ENCODE measurements at regions not wholly inside any gene's neighbourhood (a gene's known extent, or its start where the extent isn't known, plus 50 kb on each side); places are given as distances from the start of the nearest gene placed in this dataset.

GRCh38 chr10:129331839-129332220 is 135.2 kb upstream of the MGMT start:
- DNase-seq (ENCODE audit: low spot score): no peak
- no peaks in the 10 kb centered on the region for H3K4me1 ChIP-seq (ENCODE audit: control insufficient read depth in 4 of 4, insufficient read depth in 4 of 4, low read length in 3 of 4)
- 89% methylated on average over 13 of the region's 13 CpGs for WGBS
- no peak overlapping the region for H3K9ac ChIP-seq (ENCODE audit: low read depth in 1 of 2, low read length in 2 of 2)
- TF ChIP-seq RXRA (IDR thresholded peaks at IDR 0.05) (no peak), TAF1 (conservative IDR thresholded peaks at IDR 0.05) (no peak), ZBTB33 (IDR thresholded peaks at IDR 0.05) (no peak), CTCF (IDR thresholded peaks at IDR 0.05; ENCODE audit: low read depth, low read length, missing input control) (no peak), HNF4A (conservative IDR thresholded peaks at IDR 0.05) (no peak), RAD21 (IDR thresholded peaks at IDR 0.05) (no peak), EGR1 (IDR thresholded peaks at IDR 0.05; ENCODE audit: low read depth in 2 of 2) (no peak), ATF3 (IDR thresholded peaks at IDR 0.05) (no peak), YY1 (IDR thresholded peaks at IDR 0.05) (no peak), MAX (IDR thresholded peaks at IDR 0.05) (no peak)
- peaks cover 0 to 3% (median 0%) of the 10 kb centered on the region in 4 donors for H3K27me3 ChIP-seq (ENCODE audit: control insufficient read depth in 4 of 4, insufficient read depth in 4 of 4, low read length in 3 of 4)
- H3K27ac ChIP-seq (ENCODE audit: low read depth in 1 of 2, low read length in 2 of 2): no peak overlapping the region
- no peaks in the 10 kb centered on the region for H3K9me3 ChIP-seq (ENCODE audit: control insufficient read depth in 4 of 4, low read length in 3 of 4)
- H3K36me3 ChIP-seq (ENCODE audit: control insufficient read depth in 4 of 4, insufficient read depth in 3 of 4, low read depth in 1 of 4, low read length in 3 of 4): no peaks in the 10 kb centered on the region
- no peak overlapping the region for H3K4me3 ChIP-seq (ENCODE audit: low read depth in 1 of 3, low read length in 3 of 3)

GRCh38 chr10:129332476-129332875 is 134.6 kb upstream of the MGMT start:
- Histone ChIP-seq H3K4me1 (ENCODE audit: control insufficient read depth in 4 of 4, insufficient read depth in 4 of 4, low read length in 3 of 4) (no peaks in the 10 kb centered on the region), H3K27ac (ENCODE audit: low read depth in 1 of 2, low read length in 2 of 2) (no peak overlapping the region), H3K4me3 (ENCODE audit: low read depth in 1 of 3, low read length in 3 of 3) (no peak overlapping the region), H3K27me3 (ENCODE audit: control insufficient read depth in 4 of 4, insufficient read depth in 4 of 4, low read length in 3 of 4) (peaks cover 0 to 3% (median 0%) of the 10 kb centered on the region in 4 donors), H3K9me3 (ENCODE audit: control insufficient read depth in 4 of 4, low read length in 3 of 4) (no peaks in the 10 kb centered on the region), H3K9ac (ENCODE audit: low read depth in 1 of 2, low read length in 2 of 2) (no peak overlapping the region), H3K36me3 (ENCODE audit: control insufficient read depth in 4 of 4, insufficient read depth in 3 of 4, low read depth in 1 of 4, low read length in 3 of 4) (no peaks in the 10 kb centered on the region)
- 27% methylated on average over 6 of the region's 6 CpGs for WGBS
- DNase-seq (ENCODE audit: low spot score): no peak
- TF ChIP-seq RAD21 (IDR thresholded peaks at IDR 0.05) (peak; percentile 14 to 57), CTCF (IDR thresholded peaks at IDR 0.05; ENCODE audit: low read depth, low read length, missing input control) (peak; percentile 10), TAF1 (conservative IDR thresholded peaks at IDR 0.05) (no peak)

GRCh38 chr10:129333706-129334105 is 133.3 kb upstream of the MGMT start:
- peaks cover 0 to 3% (median 0%) of the 10 kb centered on the region in 4 donors for H3K27me3 ChIP-seq (ENCODE audit: control insufficient read depth in 4 of 4, insufficient read depth in 4 of 4, low read length in 3 of 4)
- WGBS: 77% methylated on average over 8 of the region's 8 CpGs

More at GRCh38 chr10:129333706-129334105, 133.3 kb upstream of the MGMT start:
- H3K4me3 ChIP-seq (ENCODE audit: low read depth in 1 of 3, low read length in 3 of 3): no peak overlapping the region
- no peak for DNase-seq (ENCODE audit: low spot score)
- H3K4me1 ChIP-seq (ENCODE audit: control insufficient read depth in 4 of 4, insufficient read depth in 4 of 4, low read length in 3 of 4): no peaks in the 10 kb centered on the region
- no peaks in the 10 kb centered on the region for H3K9me3 ChIP-seq (ENCODE audit: control insufficient read depth in 4 of 4, low read length in 3 of 4)
- H3K36me3 ChIP-seq (ENCODE audit: control insufficient read depth in 4 of 4, insufficient read depth in 3 of 4, low read depth in 1 of 4, low read length in 3 of 4): no peaks in the 10 kb centered on the region
- no peak for TF ChIP-seq RXRA (IDR thresholded peaks at IDR 0.05)
- no peak for TF ChIP-seq GABPA (IDR thresholded peaks at IDR 0.05 in 1 of 2, conservative IDR thresholded peaks at IDR 0.05 in 1 of 2)
- TF ChIP-seq HNF4A (conservative IDR thresholded peaks at IDR 0.05): no peak
- TF ChIP-seq EGR1 (IDR thresholded peaks at IDR 0.05; ENCODE audit: low read depth in 2 of 2): no peak
- no peak for TF ChIP-seq MAX (IDR thresholded peaks at IDR 0.05)
- no peak for TF ChIP-seq ZBTB33 (IDR thresholded peaks at IDR 0.05)
- H3K27ac ChIP-seq (ENCODE audit: low read depth in 1 of 2, low read length in 2 of 2): no peak overlapping the region
- H3K9ac ChIP-seq (ENCODE audit: low read depth in 1 of 2, low read length in 2 of 2): no peak overlapping the region

Data from liver (tissue), 8 donors.